Breast epithelium (tissue), 4 donors: ENCODE measurements at regions not wholly inside any gene's neighbourhood (a gene's known extent, or its start where the extent isn't known, plus 50 kb on each side); places are given as distances from the start of the nearest gene placed in this dataset.

Experiments
- DNase-seq, 2 donors: peaks; one replicate each; pipeline ENCODE4 v3.0.0-alpha.2; 2019; ENCODE audit warnings: low spot score in 2 of 2
- H3K27ac ChIP-seq, 2 donors: fragments of 200-600 bp; sonication (generic) in 1 of 2; one replicate each; pipeline ENCODE4 v1.5.1; 2016 to 2019; ENCODE audit warnings: mild to moderate bottlenecking in 1 of 2
- H3K27me3 ChIP-seq, 2 donors: fragments of 200-600 bp; sonication (generic) in 1 of 2; one replicate each; pipeline versions ENCODE4 v1.5.1 to v1.6.0; 2017 to 2019; ENCODE audit warnings: control low read depth in 1 of 2, mild to moderate bottlenecking in 1 of 2
- H3K36me3 ChIP-seq: fragments of 200-600 bp; one replicate; pipeline ENCODE4 v1.5.1; 2019
- H3K4me1 ChIP-seq, 2 donors: fragments of 200-600 bp; sonication (generic); one replicate each; pipeline ENCODE4 v1.5.1; 2016 to 2019; ENCODE audit warnings: control low read depth in 1 of 2
- H3K4me3 ChIP-seq, 3 donors: fragments of 200-600 bp; sonication (generic); 1 replicate in 2 of 3; 2 replicates in 1 of 3; pipeline ENCODE4 v1.5.1; 2016 to 2019; ENCODE audit warnings: mild to moderate bottlenecking in 3 of 3, moderate library complexity in 2 of 3
- H3K9me3 ChIP-seq, 2 donors: fragments of 200-600 bp; sonication (generic) in 1 of 2; one replicate each; pipeline ENCODE4 v1.5.1; 2016 to 2019; ENCODE audit warnings: control low read depth in 1 of 2
- CTCF ChIP-seq, 3 donors: fragments of 450-650 bp; IDR thresholded peaks; one replicate each; pipeline ENCODE4 v1.5.1; 2016 to 2017; ENCODE audit warnings: antibody characterized with exemption in 3 of 3, mild to moderate bottlenecking in 3 of 3, moderate library complexity in 3 of 3
- POLR2A ChIP-seq: fragments of 450-650 bp; IDR thresholded peaks from one replicate; pipeline ENCODE4 v1.6.1; 2016; ENCODE audit warnings: antibody characterized with exemption, mild to moderate bottlenecking, moderate library complexity
- POLR2AphosphoS5 ChIP-seq, 3 donors: sonication (generic); formaldehyde crosslinking; IDR thresholded peaks; one replicate each; pipeline ENCODE4 v1.6.1; 2017; ENCODE audit warnings: antibody characterized with exemption in 3 of 3
- intact Hi-C: fragments of 100-400 bp; cut with DNase I; formaldehyde crosslinking; loops from one replicate; pipeline ENCODE4 v1.15.1; 2023; ENCODE audit warnings: low total_unique reads

- intact Hi-C loops = no loop called here
- no peak overlapping the region for H3K4me3 ChIP-seq
- DNase-seq = no peak
- peaks cover 6 to 36% of the 10 kb centered on the region in 2 donors for H3K9me3 ChIP-seq
- no peaks in the 10 kb centered on the region for H3K36me3 ChIP-seq
- H3K27me3 ChIP-seq = no peaks in the 10 kb centered on the region
- TF ChIP-seq POLR2A (no peak), CTCF (IDR thresholded peaks at IDR 0.05) (no peak), POLR2AphosphoS5 (IDR thresholded peaks at IDR 0.05) (no peak)
- no peaks in the 10 kb centered on the region for H3K4me1 ChIP-seq
- H3K27ac ChIP-seq = no peak overlapping the region
These were observed 317.0 kb upstream of the GCFC2 start for GRCh38 chr2:76027761-76028160.

GRCh38 chr2:76019128-76019527 lies 308.4 kb upstream of the GCFC2 start:
- no peak for TF ChIP-seq POLR2AphosphoS5 (IDR thresholded peaks at IDR 0.05)
- Histone ChIP-seq H3K9me3 (no peaks in the 10 kb centered on the region), H3K4me3 (no peak overlapping the region), H3K36me3 (no peaks in the 10 kb centered on the region), H3K27ac (no peak overlapping the region), H3K4me1 (no peaks in the 10 kb centered on the region), H3K27me3 (no peaks in the 10 kb centered on the region)
- intact Hi-C loops = no loop called here
- DNase-seq = no peak

- intact Hi-C loops = no loop called here
- Histone ChIP-seq H3K4me3 (no peak overlapping the region), H3K9me3 (no peaks in the 10 kb centered on the region), H3K4me1 (no peaks in the 10 kb centered on the region), H3K36me3 (no peaks in the 10 kb centered on the region), H3K27me3 (no peaks in the 10 kb centered on the region), H3K27ac (no peak overlapping the region)
- DNase-seq = no peak
- TF ChIP-seq CTCF (IDR thresholded peaks at IDR 0.05) = no peak
- no peak for TF ChIP-seq POLR2A
- TF ChIP-seq POLR2AphosphoS5 (IDR thresholded peaks at IDR 0.05) = no peak
These were observed 298.8 kb upstream of the GCFC2 start for GRCh38 chr2:76009484-76009883.

- no peaks in the 10 kb centered on the region for H3K9me3 ChIP-seq
- H3K4me1 ChIP-seq = no peaks in the 10 kb centered on the region
- no peaks in the 10 kb centered on the region for H3K36me3 ChIP-seq
- H3K27ac ChIP-seq = peak overlapping the region in 1 of 2 donors; percentile 45
- H3K27me3 ChIP-seq = no peaks in the 10 kb centered on the region
- H3K4me3 ChIP-seq = no peak overlapping the region
- TF ChIP-seq CTCF (IDR thresholded peaks at IDR 0.05) = no peak
- TF ChIP-seq POLR2A = no peak
- TF ChIP-seq POLR2AphosphoS5 (IDR thresholded peaks at IDR 0.05) = no peak
- intact Hi-C loops = no loop called here
- peak in 1 of 2 donors; percentile 54 for DNase-seq
These were observed 297.4 kb upstream of the GCFC2 start for GRCh38 chr2:76008001-76008702.

GRCh38 chr2:76000425-76000824 lies 289.7 kb upstream of the GCFC2 start:
- TF ChIP-seq POLR2A = no peak
- no peak for TF ChIP-seq POLR2AphosphoS5 (IDR thresholded peaks at IDR 0.05)
- TF ChIP-seq CTCF (IDR thresholded peaks at IDR 0.05) = no peak
- H3K36me3 ChIP-seq = no peaks in the 10 kb centered on the region
- no peak for DNase-seq
- no peaks in the 10 kb centered on the region for H3K9me3 ChIP-seq
- no peaks in the 10 kb centered on the region for H3K27me3 ChIP-seq
- intact Hi-C loops = loop anchor here (5.0 kb wide), 1 partner anchor 393 kb away; no protein-coding TSS in a partner anchor
- no peak overlapping the region for H3K4me3 ChIP-seq
- no peak overlapping the region for H3K27ac ChIP-seq
- H3K4me1 ChIP-seq = no peaks in the 10 kb centered on the region
